Right lobe of liver (tissue), 4 donors: ENCODE measurements at regions not wholly inside any gene's neighbourhood (a gene's known extent, or its start where the extent isn't known, plus 50 kb on each side); places are given as distances from the start of the nearest gene placed in this dataset.

Experiments
- CTCF ChIP-seq, 4 donors: fragments of 200-600 bp in 3 of 4; fragments of 450-650 bp in 1 of 4; IDR thresholded peaks; one replicate each; pipeline versions ENCODE4 v1.5.1 to v1.8.0; 2016 to 2022; ENCODE audit warnings: antibody characterized with exemption in 4 of 4, mild to moderate bottlenecking in 2 of 4
- POLR2A ChIP-seq: fragments of 450-650 bp; IDR thresholded peaks from one replicate; pipeline ENCODE4 v1.6.1; 2017; ENCODE audit warnings: antibody characterized with exemption, mild to moderate bottlenecking
- donor health status: DM: no; HTN: no; CAD: no.
- donor health status: DM: no; HTN: no; CAD: no.
- donor health status: DM: no; HTN: yes; CAD: no.

DNA sequence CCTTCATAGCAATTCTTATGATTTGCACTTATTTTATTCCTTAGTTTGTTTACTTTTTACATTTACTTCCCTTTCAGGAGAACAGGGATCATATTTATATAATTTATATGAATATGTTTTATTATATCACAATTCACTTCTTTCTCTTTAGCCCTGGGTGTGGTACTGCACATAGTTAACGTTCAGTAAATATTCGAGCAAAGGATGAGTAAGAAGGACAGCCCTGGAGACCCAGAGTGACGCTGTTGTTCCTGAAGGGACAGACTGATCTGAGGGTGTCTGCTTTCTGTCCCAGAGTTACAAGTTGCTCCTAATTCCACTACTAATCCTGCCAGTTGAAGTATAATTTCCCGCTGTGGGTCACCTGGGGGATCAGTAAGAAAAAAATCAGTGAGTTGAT lies 366.1 kb downstream of the DMRT2 start:
- TF ChIP-seq CTCF (IDR thresholded peaks at IDR 0.05), result no peak
- TF ChIP-seq POLR2A, result no peak
